Peyer's patch (tissue), 4 donors: ENCODE measurements at regions not wholly inside any gene's neighbourhood (a gene's known extent, or its start where the extent isn't known, plus 50 kb on each side); places are given as distances from the start of the nearest gene placed in this dataset.

Experiments
- DNase-seq, 3 donors: peaks; one replicate each; pipeline ENCODE4 v3.0.0-alpha.2; 2017 to 2019
- H3K27ac ChIP-seq, 4 donors: fragments of 200-600 bp; sonication (generic); one replicate each; pipeline ENCODE4 v1.5.1; 2016 to 2019
- H3K27me3 ChIP-seq, 2 donors: fragments of 200-600 bp; sonication (generic); one replicate each; pipeline ENCODE4 v1.5.1; 2019
- H3K36me3 ChIP-seq, 3 donors: fragments of 200-600 bp; sonication (generic); one replicate each; pipeline ENCODE4 v1.5.1; 2016 to 2019
- H3K4me1 ChIP-seq, 4 donors: fragments of 200-600 bp; sonication (generic); one replicate each; pipeline ENCODE4 v1.5.1; 2016 to 2019
- H3K4me3 ChIP-seq, 4 donors: fragments of 200-600 bp; sonication (generic); 1 replicate in 3 of 4; 2 replicates in 1 of 4; pipeline ENCODE4 v1.5.1; 2016 to 2019; ENCODE audit warnings: mild to moderate bottlenecking in 1 of 4
- H3K9me3 ChIP-seq, 4 donors: fragments of 200-600 bp; sonication (generic); one replicate each; pipeline ENCODE4 v1.5.1; 2016 to 2019; ENCODE audit warnings: mild to moderate bottlenecking in 1 of 4
- CTCF ChIP-seq, 6 experiments: fragments of 450-650 bp in 4 of 6; fragments of 200-600 bp in 2 of 6; sonication (generic) in 1 of 6; IDR thresholded peaks; one replicate each; pipeline ENCODE4 v1.5.1; 2017 to 2019; ENCODE audit warnings: antibody characterized with exemption in 6 of 6, mild to moderate bottlenecking in 3 of 6, moderate library complexity in 1 of 6
- POLR2A ChIP-seq, 2 donors: fragments of 450-650 bp; IDR thresholded peaks; one replicate each; pipeline ENCODE4 v1.5.1; 2017; ENCODE audit warnings: antibody characterized with exemption in 2 of 2, mild to moderate bottlenecking in 2 of 2, moderate library complexity in 2 of 2
- small RNA-seq, 2 donors: library from RNA; depleted of rRNA; stranded (forward); fragments of <200 nt; gene quantifications; one replicate each; pipeline ENCODE3, GENCODE V24; 2016

- no peak overlapping the region for H3K4me3 ChIP-seq
- TF ChIP-seq CTCF (IDR thresholded peaks at IDR 0.05) (no peak), POLR2A (IDR thresholded peaks at IDR 0.05) (no peak)
- no peak for DNase-seq
- no peaks in the 10 kb centered on the region for H3K4me1 ChIP-seq
- H3K27me3 ChIP-seq, result no peaks in the 10 kb centered on the region
- no peak overlapping the region for H3K27ac ChIP-seq
- no peaks in the 10 kb centered on the region for H3K9me3 ChIP-seq
- no peaks in the 10 kb centered on the region for H3K36me3 ChIP-seq
Observed at GRCh38 chr7:115078386-115078785, 156.5 kb downstream of the MDFIC start.

GRCh38 chr7:115070311-115070710 lies 148.4 kb downstream of the MDFIC start:
- no peaks in the 10 kb centered on the region for H3K9me3 ChIP-seq
- DNase-seq, result no peak
- no peaks in the 10 kb centered on the region for H3K4me1 ChIP-seq
- H3K4me3 ChIP-seq, result no peak overlapping the region
- no peak overlapping the region for H3K27ac ChIP-seq
- H3K36me3 ChIP-seq, result no peaks in the 10 kb centered on the region
- TF ChIP-seq CTCF (IDR thresholded peaks at IDR 0.05) (no peak), POLR2A (IDR thresholded peaks at IDR 0.05) (no peak)
- H3K27me3 ChIP-seq, result no peaks in the 10 kb centered on the region

Small RNAs in the stretch of these regions (small RNA-seq; reads per million reads assigned to genes)
- gene RF00019 (0 reads per million in 2 donors), gene SNORA25B (0 reads per million in 2 donors)
